AG09319 (cell line): ENCODE measurements at regions not wholly inside any gene's neighbourhood (a gene's known extent, or its start where the extent isn't known, plus 50 kb on each side); places are given as distances from the start of the nearest gene placed in this dataset.

Experiments
- DNase-seq: peaks from one replicate; pipeline ENCODE4 v3.0.0-alpha.2; 2010; ENCODE audit warnings: low read depth; ENCODE audit errors: extremely low read depth
- CTCF ChIP-seq: IDR thresholded peaks from 2 replicates; pipeline ENCODE4 v1.5.1; 2011; ENCODE audit warnings: low read depth, mild to moderate bottlenecking, inconsistent platforms, low read length, moderate library complexity

DNA sequence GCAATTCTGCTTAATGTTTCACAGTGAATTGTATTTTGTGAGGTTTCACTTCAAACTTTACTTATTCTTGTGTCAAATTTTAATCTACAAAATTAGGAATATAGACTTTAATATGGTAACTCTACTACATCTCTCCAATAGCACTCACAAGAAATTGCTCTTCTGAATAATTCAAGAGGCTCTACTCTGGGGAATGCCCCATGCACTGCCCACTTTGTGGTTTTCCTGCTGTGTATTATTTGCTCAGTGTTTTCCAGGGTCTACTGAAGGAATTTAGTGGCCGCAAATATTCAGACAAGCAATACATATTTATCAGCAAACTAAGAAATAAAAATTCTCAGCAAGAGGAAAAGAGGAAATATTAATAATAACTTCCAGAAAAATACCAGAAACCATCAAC, 611.4 kb downstream of the TNS3 start:
- no peak for TF ChIP-seq CTCF
- DNase-seq: no peak

DNA sequence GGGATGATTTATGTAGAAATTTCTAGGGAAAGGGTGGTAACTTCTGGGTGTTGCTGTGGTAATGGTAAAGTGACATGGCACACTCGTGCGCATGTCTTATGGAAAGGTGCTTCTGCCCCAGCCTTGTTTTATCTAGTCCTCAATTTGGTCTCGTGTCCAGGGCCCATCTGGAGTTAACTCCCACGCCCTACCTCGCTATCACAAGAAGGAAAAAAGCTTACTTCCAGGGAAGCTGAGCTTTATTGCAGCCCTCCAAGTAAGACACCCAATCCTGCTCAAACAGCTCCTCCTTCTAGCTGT, 611.8 kb downstream of the TNS3 start:
- no peak for TF ChIP-seq CTCF
- DNase-seq: no peak

- no peak for DNase-seq
- TF ChIP-seq CTCF: no peak
Measured at GRCh38 chr7:46969303-46970130, 612.4 kb downstream of the TNS3 start.

DNA sequence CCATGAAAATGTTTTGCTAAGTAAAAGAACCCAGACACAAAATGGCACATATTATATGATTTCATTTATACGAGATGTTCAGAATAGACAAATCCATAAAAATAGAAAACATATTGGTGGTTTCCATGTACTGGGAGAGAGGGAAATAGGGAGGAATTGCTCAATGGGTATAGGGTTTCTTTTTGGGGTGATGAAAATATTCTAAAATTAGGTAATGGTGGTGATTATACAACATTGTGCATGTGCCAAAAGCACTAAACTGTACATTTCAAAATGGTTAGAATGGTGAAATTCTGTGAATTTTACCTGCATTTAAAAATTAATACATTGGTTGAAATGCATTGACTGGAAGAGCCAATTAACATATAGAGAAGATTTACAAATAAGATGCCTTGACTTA, 613.9 kb downstream of the TNS3 start:
- TF ChIP-seq CTCF: no peak
- no peak for DNase-seq

- no peak for TF ChIP-seq CTCF
Measured at GRCh38 chr7:46963719-46964118, 618.2 kb downstream of the TNS3 start.

GRCh38 chr7:46960970-46961369, 620.9 kb downstream of the TNS3 start:
- no peak for TF ChIP-seq CTCF
- no peak for DNase-seq

More at GRCh38 chr7:46963719-46964118, 618.2 kb downstream of the TNS3 start:
- no peak for DNase-seq

DNA sequence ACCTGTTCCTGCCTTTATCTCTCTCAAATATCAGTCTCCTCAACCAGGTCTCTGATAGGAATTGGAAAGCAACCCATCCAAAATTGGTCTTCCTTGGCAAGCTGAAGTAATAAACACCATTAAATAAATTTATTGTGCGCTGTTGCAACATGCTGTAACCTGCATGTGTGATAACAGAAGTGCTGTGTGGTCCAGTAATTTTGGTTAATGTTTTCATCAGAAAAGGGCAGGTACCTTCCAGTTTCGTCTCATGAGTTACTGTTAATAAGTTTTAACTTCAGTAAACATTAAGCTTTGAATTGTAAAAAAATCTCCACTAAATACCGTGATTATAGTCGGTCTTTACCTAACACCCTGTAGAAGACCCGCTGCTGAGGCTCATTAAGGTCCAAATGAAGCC, 624.7 kb downstream of the TNS3 start:
- TF ChIP-seq CTCF: no peak
- no peak for DNase-seq
